IMR-90 (cell line): ENCODE measurements at regions not wholly inside any gene's neighbourhood (a gene's known extent, or its start where the extent isn't known, plus 50 kb on each side); places are given as distances from the start of the nearest gene placed in this dataset.

ENCODE experiments used
- ATAC-seq: fragments of 200-7000 bp; cut with Tn5 transposase; 2 replicates; pipeline ENCODE4 v1.9.1; 2020; ENCODE audit warnings: low read depth, mild to moderate bottlenecking, moderate library complexity
- BruUV-seq: library from RNA; stranded (reverse); fragments of 400-500 nt; replicated peaks from 2 replicates; lab custom pipeline; 2021; lab: Mats Ljungman, UMichigan
- CTCF ChIA-PET: fragments of 300-600 bp; formaldehyde crosslinking; extraction: SDS; loops from one replicate; lab custom pipeline; 2021; ENCODE audit warnings: antibody characterized with exemption; lab: Yijun Ruan, JAX
- POLR2A ChIA-PET: fragments of 300-600 bp; sonication (Branson Sonifier 250); formaldehyde crosslinking; loops from one replicate; lab custom pipeline; 2022; ENCODE audit warnings: antibody characterized with exemption; ENCODE audit not compliant: unreplicated experiment; lab: Charles Lee
- DNase-seq: peaks from one replicate; pipeline ENCODE4 v3.0.0; 2013
- H2AFZ ChIP-seq: replicated peaks from 2 replicates; pipeline ENCODE3; 2013; ENCODE audit warnings: low read length, mild to moderate bottlenecking; ENCODE audit not compliant: poor library complexity
- H2AK5ac ChIP-seq: 2 replicates; pipeline ENCODE4 v1.6.1; 2013; ENCODE audit warnings: low read depth, low read length, inconsistent platforms
- H2AK9ac ChIP-seq: replicated peaks from 2 replicates; pipeline ENCODE3; 2013; ENCODE audit warnings: mild to moderate bottlenecking, low read depth, low read length, moderate library complexity; ENCODE audit not compliant: poor library complexity
- H2BK120ac ChIP-seq: 2 replicates; pipeline ENCODE4 v1.6.1; 2013; ENCODE audit warnings: low read depth, low read length, inconsistent platforms
- H2BK15ac ChIP-seq: 3 replicates; pipeline ENCODE4 v1.6.1; 2013; ENCODE audit warnings: low read depth, low read length, inconsistent platforms
- H2BK20ac ChIP-seq: 2 replicates; pipeline ENCODE4 v1.6.1; 2013; ENCODE audit warnings: low read depth, mild to moderate bottlenecking, inconsistent platforms, low read length, moderate library complexity
- H2BK5ac ChIP-seq: 2 replicates; pipeline ENCODE4 v1.6.1; 2013; ENCODE audit warnings: mild to moderate bottlenecking, low read depth, low read length, inconsistent platforms; ENCODE audit not compliant: poor library complexity, severe bottlenecking
- H3K14ac ChIP-seq: replicated peaks from 2 replicates; pipeline ENCODE4 v1.6.1; 2013; ENCODE audit warnings: low read depth, low read length, inconsistent platforms
- H3K18ac ChIP-seq: 2 replicates; pipeline ENCODE4 v1.6.1; 2013; ENCODE audit warnings: low read depth, low read length, control low read depth
- H3K23ac ChIP-seq: 2 replicates; pipeline ENCODE4 v1.6.1; 2013; ENCODE audit warnings: low read depth, low read length, inconsistent platforms
- H3K27ac ChIP-seq: 2 replicates; pipeline ENCODE4 v1.5.1; 2013; ENCODE audit warnings: mild to moderate bottlenecking, control low read depth, low read length; ENCODE audit not compliant: insufficient read depth
- H3K27me3 ChIP-seq: 2 replicates; pipeline ENCODE4 v1.6.1; 2013; ENCODE audit warnings: low read length; ENCODE audit not compliant: control insufficient read depth, insufficient read depth
- H3K36me3 ChIP-seq: 2 replicates; pipeline ENCODE4 v1.6.1; 2013; ENCODE audit warnings: low read length, mixed read lengths; ENCODE audit not compliant: control insufficient read depth, insufficient read depth
- H3K4ac ChIP-seq: 2 replicates; pipeline ENCODE4 v1.6.1; 2013; ENCODE audit warnings: low read depth, low read length, inconsistent platforms
- H3K4me1 ChIP-seq: 2 replicates; pipeline ENCODE4 v1.6.1; 2013; ENCODE audit warnings: low read length, mixed read lengths; ENCODE audit not compliant: control insufficient read depth, insufficient read depth
- H3K4me2 ChIP-seq: 2 replicates; pipeline ENCODE4 v1.6.1; 2013; ENCODE audit warnings: low read depth, mild to moderate bottlenecking, control low read depth, low read length, moderate library complexity
- H3K4me3 ChIP-seq: 2 replicates; pipeline ENCODE4 v1.5.1; 2013; ENCODE audit warnings: low read depth, mild to moderate bottlenecking, control low read depth, low read length, moderate library complexity; ENCODE audit not compliant: insufficient read depth
- H3K56ac ChIP-seq: 2 replicates; pipeline ENCODE4 v1.6.1; 2013; ENCODE audit warnings: low read length, inconsistent platforms; ENCODE audit not compliant: insufficient read depth; ENCODE audit errors: extremely low read depth
- H3K79me1 ChIP-seq, 2 experiments: 2 replicates each; pipeline ENCODE4 v1.6.1; 2013; ENCODE audit warnings: low read length in 2 of 2, inconsistent platforms in 1 of 2, low read depth in 1 of 2
- H3K9ac ChIP-seq: 2 replicates; pipeline ENCODE4 v1.6.1; 2013; ENCODE audit warnings: low read depth, low read length, control low read depth
- H3K9me1 ChIP-seq: 2 replicates; pipeline ENCODE4 v1.6.1; 2013; ENCODE audit warnings: low read length, inconsistent platforms; ENCODE audit not compliant: insufficient read depth
- H3K9me3 ChIP-seq: 2 replicates; pipeline ENCODE4 v1.6.1; 2013; ENCODE audit warnings: low read length; ENCODE audit not compliant: control insufficient read depth, insufficient read depth
- H4K20me1 ChIP-seq: 2 replicates; pipeline ENCODE4 v1.6.1; 2013; ENCODE audit warnings: low read length, inconsistent platforms; ENCODE audit not compliant: insufficient read depth
- H4K5ac ChIP-seq: 2 replicates; pipeline ENCODE4 v1.6.1; 2013; ENCODE audit warnings: mild to moderate bottlenecking, low read depth, low read length, control low read depth
- H4K8ac ChIP-seq, 2 experiments: 2 replicates each; pipeline ENCODE4 v1.6.1; 2013; ENCODE audit warnings: low read depth in 2 of 2, low read length in 2 of 2, control low read depth in 1 of 2, inconsistent platforms in 1 of 2
- H4K91ac ChIP-seq: 2 replicates; pipeline ENCODE4 v1.6.1; 2013; ENCODE audit warnings: low read depth, low read length, inconsistent platforms; ENCODE audit not compliant: insufficient read depth
- BHLHE40 ChIP-seq: fragments of 150-350 bp; IDR thresholded peaks from 2 replicates; pipeline ENCODE4 v1.6.1; 2016; ENCODE audit warnings: mild to moderate bottlenecking, low read depth, low read length
- CEBPB ChIP-seq: IDR thresholded peaks from 2 replicates; pipeline ENCODE4 v1.6.1; 2012; ENCODE audit warnings: low read depth, low read length, improper control_type of control experiment
- ELK1 ChIP-seq: fragments of 150-350 bp; IDR thresholded peaks from 2 replicates; pipeline ENCODE4 v1.6.1; 2016; ENCODE audit warnings: low read depth, mild to moderate bottlenecking, low read length, moderate library complexity, borderline replicate concordance
- FOS ChIP-seq: fragments of 150-350 bp; IDR thresholded peaks from 2 replicates; pipeline ENCODE4 v1.6.1; 2016; ENCODE audit warnings: low read depth, low read length
- MAFK ChIP-seq: IDR thresholded peaks from 2 replicates; pipeline ENCODE4 v1.6.1; 2012; ENCODE audit warnings: low read depth, low read length, improper control_type of control experiment
- MAZ ChIP-seq: IDR thresholded peaks from 2 replicates; pipeline ENCODE4 v1.6.1; 2012; ENCODE audit warnings: low read depth, mild to moderate bottlenecking, low read length, improper control_type of control experiment, moderate library complexity, borderline replicate concordance
- MXI1 ChIP-seq: IDR thresholded peaks from 2 replicates; pipeline ENCODE4 v1.6.1; 2012; ENCODE audit warnings: low read depth, mild to moderate bottlenecking, low read length, moderate library complexity, borderline replicate concordance
- NFE2L2 ChIP-seq: fragments of 150-350 bp; IDR thresholded peaks from 2 replicates; pipeline ENCODE4 v1.6.1; 2016; ENCODE audit warnings: low read depth, mild to moderate bottlenecking, low read length
- POLR2A ChIP-seq: IDR thresholded peaks from 2 replicates; pipeline ENCODE4 v1.6.1; 2012; ENCODE audit warnings: mild to moderate bottlenecking, low read depth, low read length
- RAD21 ChIP-seq: IDR thresholded peaks from 2 replicates; pipeline ENCODE4 v1.6.1; 2012; ENCODE audit warnings: low read length, improper control_type of control experiment
- RFX5 ChIP-seq: IDR thresholded peaks from 2 replicates; pipeline ENCODE4 v1.8.0; 2012; ENCODE audit warnings: low read depth, mild to moderate bottlenecking, low read length, moderate library complexity
- WGBS, 2 experiments: methylation state at CpG; one replicate each; pipeline versions ENCODE4 v1.1.5 to v1.1.7; 2013; ENCODE audit warnings: missing lambda C conversion rate in 2 of 2; ENCODE audit not compliant: insufficient read length in 1 of 2; ENCODE audit errors: extremely low coverage in 2 of 2; 5-methylcytosine and 5-hydroxymethylcytosine counted together
- dilution Hi-C: fragments of 300-500 bp; cut with HindIII; formaldehyde crosslinking; loops from one replicate; pipeline ENCODE4 v1.14.3; 2018; ENCODE audit warnings: low sequenced_read_pairs; ENCODE audit not compliant: unreplicated experiment
- in situ Hi-C: fragments of 300-500 bp; cut with MboI; formaldehyde crosslinking; loops from 3 replicates; pipeline ENCODE4 v1.14.3; 2019; ENCODE audit warnings: low sequenced_read_pairs, inconsistent platforms, mixed read lengths
- intact Hi-C: fragments of 100-400 bp; cut with micrococcal nuclease; formaldehyde crosslinking; loops from 2 replicates; pipeline ENCODE4 v1.10.0; 2022

DNA sequence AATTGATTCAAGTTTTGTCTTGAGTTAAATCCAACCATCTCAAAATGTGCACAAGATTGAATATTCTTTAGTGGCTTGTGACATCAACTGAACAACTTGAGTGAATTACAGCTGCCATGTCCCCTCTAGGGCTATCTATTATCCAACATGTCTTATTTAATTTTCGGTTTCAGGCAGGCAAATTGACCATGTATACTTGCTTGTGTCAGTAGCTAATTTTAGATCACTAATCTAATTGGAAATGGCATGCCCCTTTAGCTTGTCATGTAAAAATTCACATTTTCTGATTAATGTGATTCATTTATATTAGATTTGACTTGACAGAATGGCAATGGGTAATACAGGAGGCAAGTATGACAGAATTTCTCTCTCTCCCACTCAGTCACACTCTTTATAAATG, 93.2 kb upstream of the NR0B1 start:
- Histone ChIP-seq H2AK9ac (no peak overlapping the region), H3K27me3 (no peaks in the 10 kb centered on the region), H2BK120ac (no peak overlapping the region), H4K5ac (no peak overlapping the region), H4K20me1 (no peaks in the 10 kb centered on the region), H3K27ac (no peak overlapping the region), H3K79me1 (no peaks in the 10 kb centered on the region), H3K4me2 (no peak overlapping the region), H3K23ac (no peak overlapping the region), H3K36me3 (no peaks in the 10 kb centered on the region), H3K14ac (no peak overlapping the region), H3K9ac (no peak overlapping the region), H3K9me1 (no peaks in the 10 kb centered on the region), H3K56ac (no peak overlapping the region), H2BK20ac (no peak overlapping the region), H3K18ac (no peak overlapping the region), H2AFZ (no peak overlapping the region), H4K91ac (no peak overlapping the region), H3K4me1 (no peaks in the 10 kb centered on the region), H3K4ac (no peak overlapping the region), H2BK5ac (no peak overlapping the region), H2AK5ac (no peak overlapping the region), H2BK15ac (no peak overlapping the region), H4K8ac (no peak overlapping the region), H3K4me3 (no peak overlapping the region), H3K9me3 (no peaks in the 10 kb centered on the region)
- no peak for ATAC-seq
- no CpG with 5 or more reads among the region's 1 CpG for WGBS, 2 experiments
- dilution Hi-C loops (no loop called here), in situ Hi-C loops (no loop called here), intact Hi-C loops (no loop called here)
- ChIA-PET POLR2A (no interaction called here), CTCF (no interaction called here)
- BruUV-seq = no TSS peak
- TF ChIP-seq CEBPB (no peak), MXI1 (no peak), MAZ (no peak), RFX5 (no peak), BHLHE40 (no peak), POLR2A (no peak), RAD21 (no peak), FOS (no peak), NFE2L2 (no peak), ELK1 (no peak), MAFK (no peak)
- no peak for DNase-seq
